Panc1 (cell line): ENCODE measurements at regions not wholly inside any gene's neighbourhood (a gene's known extent, or its start where the extent isn't known, plus 50 kb on each side); places are given as distances from the start of the nearest gene placed in this dataset.

Experiments
- SIN3A ChIP-seq: IDR thresholded peaks from 2 replicates; pipeline ENCODE4 v1.6.1; 2012; ENCODE audit warnings: low read depth, mild to moderate bottlenecking, low read length, moderate library complexity, borderline replicate concordance; ENCODE audit not compliant: insufficient read depth
- TF ChIP-seq, protein P1 (sequence below): fragments of 450-650 bp; IDR thresholded peaks from 2 replicates; pipeline ENCODE4 v1.5.1; 2017; ENCODE audit warnings: mild to moderate bottlenecking

DNA sequence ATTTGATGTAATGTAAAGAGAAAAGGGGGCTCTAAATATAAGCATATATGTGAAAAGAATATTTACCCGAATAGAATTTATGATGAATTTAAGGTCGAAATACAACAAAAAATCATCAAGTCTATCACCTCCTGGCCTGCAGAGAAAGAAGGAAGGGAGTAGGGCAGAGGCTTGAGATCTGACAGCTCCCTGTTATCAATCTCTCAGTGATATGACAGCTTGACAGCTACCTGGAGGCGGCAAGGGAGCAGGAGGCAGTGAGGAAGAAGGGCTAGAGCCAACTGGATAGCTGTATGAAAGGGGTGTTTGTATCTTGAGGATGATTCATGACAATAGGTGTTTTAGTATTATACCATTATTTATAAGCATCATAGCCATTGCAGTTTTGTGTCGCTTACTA lies 299.8 kb upstream of the DNAJC19 start:
- TF ChIP-seq, protein P1, sequence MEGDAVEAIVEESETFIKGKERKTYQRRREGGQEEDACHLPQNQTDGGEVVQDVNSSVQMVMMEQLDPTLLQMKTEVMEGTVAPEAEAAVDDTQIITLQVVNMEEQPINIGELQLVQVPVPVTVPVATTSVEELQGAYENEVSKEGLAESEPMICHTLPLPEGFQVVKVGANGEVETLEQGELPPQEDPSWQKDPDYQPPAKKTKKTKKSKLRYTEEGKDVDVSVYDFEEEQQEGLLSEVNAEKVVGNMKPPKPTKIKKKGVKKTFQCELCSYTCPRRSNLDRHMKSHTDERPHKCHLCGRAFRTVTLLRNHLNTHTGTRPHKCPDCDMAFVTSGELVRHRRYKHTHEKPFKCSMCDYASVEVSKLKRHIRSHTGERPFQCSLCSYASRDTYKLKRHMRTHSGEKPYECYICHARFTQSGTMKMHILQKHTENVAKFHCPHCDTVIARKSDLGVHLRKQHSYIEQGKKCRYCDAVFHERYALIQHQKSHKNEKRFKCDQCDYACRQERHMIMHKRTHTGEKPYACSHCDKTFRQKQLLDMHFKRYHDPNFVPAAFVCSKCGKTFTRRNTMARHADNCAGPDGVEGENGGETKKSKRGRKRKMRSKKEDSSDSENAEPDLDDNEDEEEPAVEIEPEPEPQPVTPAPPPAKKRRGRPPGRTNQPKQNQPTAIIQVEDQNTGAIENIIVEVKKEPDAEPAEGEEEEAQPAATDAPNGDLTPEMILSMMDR: no peak
- TF ChIP-seq SIN3A: no peak
